Stomach smooth muscle (tissue), 2 donors: ENCODE measurements at regions not wholly inside any gene's neighbourhood (a gene's known extent, or its start where the extent isn't known, plus 50 kb on each side); places are given as distances from the start of the nearest gene placed in this dataset.
"Not testable (repeated sequence)": the region's sequence is repeated elsewhere in the genome, so short reads cannot be mapped to it uniquely, and the experiment has no call there.

Source experiments
- H3K27ac ChIP-seq: one replicate; pipeline ENCODE4 v1.7.0; 2013; ENCODE audit warnings: mild to moderate bottlenecking, low read length, inconsistent platforms
- H3K27me3 ChIP-seq, 2 donors: one replicate each; pipeline ENCODE4 v1.7.0; 2013; ENCODE audit warnings: low read length in 2 of 2; ENCODE audit not compliant: insufficient read depth in 2 of 2, control insufficient read depth in 1 of 2
- H3K36me3 ChIP-seq, 2 donors: one replicate each; pipeline ENCODE4 v1.7.0; 2013; ENCODE audit warnings: low read length in 2 of 2; ENCODE audit not compliant: control insufficient read depth in 2 of 2, insufficient read depth in 2 of 2
- H3K4me1 ChIP-seq: one replicate; pipeline ENCODE4 v1.7.0; 2013; ENCODE audit warnings: low read length; ENCODE audit not compliant: control insufficient read depth, insufficient read depth
- H3K4me3 ChIP-seq, 2 donors: one replicate each; pipeline ENCODE4 v1.7.0; 2013; ENCODE audit warnings: low read length in 2 of 2
- H3K9ac ChIP-seq, 2 donors: one replicate each; pipeline ENCODE4 v1.7.0; 2013; ENCODE audit warnings: low read length in 2 of 2, mild to moderate bottlenecking in 1 of 2
- H3K9me3 ChIP-seq, 2 donors: one replicate each; pipeline ENCODE4 v1.7.0; 2013; ENCODE audit warnings: low read length in 2 of 2; ENCODE audit not compliant: control insufficient read depth in 2 of 2
- donor health status: healthy.
- donor health status: Pancreatic carcinoma.

GRCh38 chr10:29774475-29774874, 139.7 kb upstream of the SVIL start:
- no peaks in the 10 kb centered on the region for H3K9me3 ChIP-seq
- no peak overlapping the region for H3K27ac ChIP-seq
- H3K4me3 ChIP-seq = no peak overlapping the region
- H3K36me3 ChIP-seq = no peaks in the 10 kb centered on the region
- H3K4me1 ChIP-seq = peaks cover 15% of the 10 kb centered on the region
- H3K27me3 ChIP-seq = no peaks in the 10 kb centered on the region
- no peak overlapping the region for H3K9ac ChIP-seq

GRCh38 chr10:29773675-29774091, 138.9 kb upstream of the SVIL start:
- Histone ChIP-seq H3K4me3 (no peak overlapping the region), H3K4me1 (peaks cover 15% of the 10 kb centered on the region), H3K9me3 (no peaks in the 10 kb centered on the region), H3K36me3 (no peaks in the 10 kb centered on the region), H3K27ac (no peak overlapping the region), H3K9ac (no peak overlapping the region), H3K27me3 (no peaks in the 10 kb centered on the region)

GRCh38 chr10:29772403-29772802, 137.6 kb upstream of the SVIL start:
- Histone ChIP-seq H3K36me3 (no peaks in the 10 kb centered on the region), H3K27me3 (no peaks in the 10 kb centered on the region), H3K9ac (no peak overlapping the region), H3K27ac (no peak overlapping the region), H3K4me3 (no peak overlapping the region), H3K9me3 (no peaks in the 10 kb centered on the region), H3K4me1 (peaks cover 15% of the 10 kb centered on the region)

- Histone ChIP-seq H3K4me1 (peaks cover 15% of the 10 kb centered on the region), H3K27ac (no peak overlapping the region), H3K27me3 (no peaks in the 10 kb centered on the region), H3K36me3 (no peaks in the 10 kb centered on the region), H3K9ac (no peak overlapping the region), H3K9me3 (no peaks in the 10 kb centered on the region), H3K4me3 (no peak overlapping the region)
These were observed 136.6 kb upstream of the SVIL start for GRCh38 chr10:29771376-29771775.

GRCh38 chr10:29769277-29769676, 134.5 kb upstream of the SVIL start:
- H3K4me1 ChIP-seq, H3K9me3 ChIP-seq, H3K27ac ChIP-seq, H3K9ac ChIP-seq, H3K4me3 ChIP-seq, H3K36me3 ChIP-seq, H3K27me3 ChIP-seq: not testable (repeated sequence)

GRCh38 chr10:29767968-29768367, 133.2 kb upstream of the SVIL start:
- H3K4me3 ChIP-seq = no peak overlapping the region
- H3K36me3 ChIP-seq = no peaks in the 10 kb centered on the region
- H3K4me1 ChIP-seq = peaks cover 6% of the 10 kb centered on the region
- no peak overlapping the region for H3K27ac ChIP-seq
- H3K27me3 ChIP-seq = no peaks in the 10 kb centered on the region
- H3K9me3 ChIP-seq = no peaks in the 10 kb centered on the region
- H3K9ac ChIP-seq = no peak overlapping the region

GRCh38 chr10:29766753-29767152, 132.0 kb upstream of the SVIL start:
- Histone ChIP-seq H3K4me1 (no peaks in the 10 kb centered on the region), H3K27me3 (no peaks in the 10 kb centered on the region), H3K36me3 (no peaks in the 10 kb centered on the region), H3K4me3 (no peak overlapping the region), H3K9ac (no peak overlapping the region), H3K9me3 (no peaks in the 10 kb centered on the region), H3K27ac (no peak overlapping the region)

GRCh38 chr10:29765330-29765729, 130.6 kb upstream of the SVIL start:
- H3K27me3 ChIP-seq = no peaks in the 10 kb centered on the region
- no peak overlapping the region for H3K27ac ChIP-seq
- no peaks in the 10 kb centered on the region for H3K9me3 ChIP-seq
- H3K9ac ChIP-seq = no peak overlapping the region
- H3K36me3 ChIP-seq = no peaks in the 10 kb centered on the region
- no peak overlapping the region for H3K4me3 ChIP-seq
- H3K4me1 ChIP-seq = no peaks in the 10 kb centered on the region

GRCh38 chr10:29763396-29763795, 128.6 kb upstream of the SVIL start:
- Histone ChIP-seq H3K9me3 (no peaks in the 10 kb centered on the region), H3K27ac (no peak overlapping the region), H3K4me3 (no peak overlapping the region), H3K36me3 (no peaks in the 10 kb centered on the region), H3K27me3 (no peaks in the 10 kb centered on the region), H3K9ac (no peak overlapping the region), H3K4me1 (no peaks in the 10 kb centered on the region)

- Histone ChIP-seq H3K27me3 (no peaks in the 10 kb centered on the region), H3K4me3 (no peak overlapping the region), H3K27ac (no peak overlapping the region), H3K4me1 (peaks cover 14% of the 10 kb centered on the region), H3K9me3 (no peaks in the 10 kb centered on the region), H3K36me3 (no peaks in the 10 kb centered on the region), H3K9ac (no peak overlapping the region)
These were observed 127.1 kb upstream of the SVIL start for GRCh38 chr10:29761916-29762315.

- peaks cover 14% of the 10 kb centered on the region for H3K4me1 ChIP-seq
- no peak overlapping the region for H3K4me3 ChIP-seq
- H3K27me3 ChIP-seq = no peaks in the 10 kb centered on the region
- H3K9me3 ChIP-seq = no peaks in the 10 kb centered on the region
- no peak overlapping the region for H3K27ac ChIP-seq
- H3K36me3 ChIP-seq = no peaks in the 10 kb centered on the region
- H3K9ac ChIP-seq = no peak overlapping the region
These were observed 125.5 kb upstream of the SVIL start for GRCh38 chr10:29760138-29760900.
